Uterus (tissue), 2 donors: ENCODE measurements at regions not wholly inside any gene's neighbourhood (a gene's known extent, or its start where the extent isn't known, plus 50 kb on each side); places are given as distances from the start of the nearest gene placed in this dataset.

Source experiments
- POLR2A ChIP-seq, 2 donors: fragments of 450-650 bp; IDR thresholded peaks; one replicate each; pipeline ENCODE4 v1.6.1; 2016; ENCODE audit warnings: antibody characterized with exemption in 2 of 2, mild to moderate bottlenecking in 1 of 2, moderate library complexity in 1 of 2
- TF ChIP-seq, protein P1 (sequence below), 4 experiments: fragments of 200-600 bp in 2 of 4; fragments of 450-650 bp in 2 of 4; sonication (generic) in 2 of 4; IDR thresholded peaks; one replicate each; pipeline ENCODE4 v1.5.1; 2016 to 2019; ENCODE audit warnings: antibody characterized with exemption in 4 of 4, mild to moderate bottlenecking in 2 of 4, moderate library complexity in 1 of 4

DNA sequence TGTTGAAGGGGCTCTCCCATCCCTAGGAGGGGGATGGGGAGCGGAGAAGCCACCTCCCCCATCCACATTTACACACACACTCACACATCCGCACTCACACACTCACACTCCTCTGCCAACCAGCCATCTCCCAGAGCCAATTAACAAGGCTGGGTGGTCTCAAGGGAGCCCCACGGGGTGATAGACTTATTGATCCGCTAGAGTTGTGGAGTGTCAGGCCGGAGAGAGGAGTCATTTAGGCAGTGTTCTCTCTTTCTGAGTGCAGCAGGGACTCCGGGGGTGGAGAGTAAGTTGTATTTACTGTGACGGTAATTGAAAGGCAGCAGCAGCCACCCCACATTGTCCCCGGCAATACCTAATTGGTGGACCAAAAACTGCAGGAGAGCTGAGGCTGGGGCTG is 61.6 kb downstream of the KLHDC7A start:
- TF ChIP-seq, protein P1, sequence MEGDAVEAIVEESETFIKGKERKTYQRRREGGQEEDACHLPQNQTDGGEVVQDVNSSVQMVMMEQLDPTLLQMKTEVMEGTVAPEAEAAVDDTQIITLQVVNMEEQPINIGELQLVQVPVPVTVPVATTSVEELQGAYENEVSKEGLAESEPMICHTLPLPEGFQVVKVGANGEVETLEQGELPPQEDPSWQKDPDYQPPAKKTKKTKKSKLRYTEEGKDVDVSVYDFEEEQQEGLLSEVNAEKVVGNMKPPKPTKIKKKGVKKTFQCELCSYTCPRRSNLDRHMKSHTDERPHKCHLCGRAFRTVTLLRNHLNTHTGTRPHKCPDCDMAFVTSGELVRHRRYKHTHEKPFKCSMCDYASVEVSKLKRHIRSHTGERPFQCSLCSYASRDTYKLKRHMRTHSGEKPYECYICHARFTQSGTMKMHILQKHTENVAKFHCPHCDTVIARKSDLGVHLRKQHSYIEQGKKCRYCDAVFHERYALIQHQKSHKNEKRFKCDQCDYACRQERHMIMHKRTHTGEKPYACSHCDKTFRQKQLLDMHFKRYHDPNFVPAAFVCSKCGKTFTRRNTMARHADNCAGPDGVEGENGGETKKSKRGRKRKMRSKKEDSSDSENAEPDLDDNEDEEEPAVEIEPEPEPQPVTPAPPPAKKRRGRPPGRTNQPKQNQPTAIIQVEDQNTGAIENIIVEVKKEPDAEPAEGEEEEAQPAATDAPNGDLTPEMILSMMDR (IDR thresholded peaks at IDR 0.05): no peak
- TF ChIP-seq POLR2A (IDR thresholded peaks at IDR 0.05): no peak
